ENCODE measurements at regions not wholly inside any gene's neighbourhood (a gene's known extent, or its start where the extent isn't known, plus 50 kb on each side); places are given as distances from the start of the nearest gene placed in this dataset.

DNA sequence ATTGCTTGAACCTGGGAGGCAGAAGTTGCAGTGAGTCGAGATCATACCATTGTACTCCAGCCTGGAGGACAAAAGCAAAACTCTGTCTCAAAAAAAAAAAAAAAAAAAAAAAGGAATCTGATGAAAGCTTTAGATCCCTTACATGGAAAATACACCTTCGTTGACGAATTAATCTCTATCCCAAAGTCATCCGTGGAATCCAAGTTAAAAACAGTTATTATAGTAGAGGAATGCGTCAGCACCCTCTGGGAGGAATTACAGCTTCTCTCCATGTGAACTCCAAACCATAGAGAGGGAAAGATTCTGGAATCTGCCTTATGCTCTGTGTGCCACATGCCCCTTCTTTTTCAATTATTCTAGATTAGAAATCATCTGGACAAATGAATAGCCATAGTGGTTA is 192.3 kb upstream of the C2CD4B start:
- TF ChIP-seq, protein P1, sequence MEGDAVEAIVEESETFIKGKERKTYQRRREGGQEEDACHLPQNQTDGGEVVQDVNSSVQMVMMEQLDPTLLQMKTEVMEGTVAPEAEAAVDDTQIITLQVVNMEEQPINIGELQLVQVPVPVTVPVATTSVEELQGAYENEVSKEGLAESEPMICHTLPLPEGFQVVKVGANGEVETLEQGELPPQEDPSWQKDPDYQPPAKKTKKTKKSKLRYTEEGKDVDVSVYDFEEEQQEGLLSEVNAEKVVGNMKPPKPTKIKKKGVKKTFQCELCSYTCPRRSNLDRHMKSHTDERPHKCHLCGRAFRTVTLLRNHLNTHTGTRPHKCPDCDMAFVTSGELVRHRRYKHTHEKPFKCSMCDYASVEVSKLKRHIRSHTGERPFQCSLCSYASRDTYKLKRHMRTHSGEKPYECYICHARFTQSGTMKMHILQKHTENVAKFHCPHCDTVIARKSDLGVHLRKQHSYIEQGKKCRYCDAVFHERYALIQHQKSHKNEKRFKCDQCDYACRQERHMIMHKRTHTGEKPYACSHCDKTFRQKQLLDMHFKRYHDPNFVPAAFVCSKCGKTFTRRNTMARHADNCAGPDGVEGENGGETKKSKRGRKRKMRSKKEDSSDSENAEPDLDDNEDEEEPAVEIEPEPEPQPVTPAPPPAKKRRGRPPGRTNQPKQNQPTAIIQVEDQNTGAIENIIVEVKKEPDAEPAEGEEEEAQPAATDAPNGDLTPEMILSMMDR (conservative IDR thresholded peaks at IDR 0.05), result no peak
- no peak for TF ChIP-seq EZH2 (IDR thresholded peaks at IDR 0.05; ENCODE audit: low read depth)
